ENCODE measurements at regions not wholly inside any gene's neighbourhood (a gene's known extent, or its start where the extent isn't known, plus 50 kb on each side); places are given as distances from the start of the nearest gene placed in this dataset.

DNA sequence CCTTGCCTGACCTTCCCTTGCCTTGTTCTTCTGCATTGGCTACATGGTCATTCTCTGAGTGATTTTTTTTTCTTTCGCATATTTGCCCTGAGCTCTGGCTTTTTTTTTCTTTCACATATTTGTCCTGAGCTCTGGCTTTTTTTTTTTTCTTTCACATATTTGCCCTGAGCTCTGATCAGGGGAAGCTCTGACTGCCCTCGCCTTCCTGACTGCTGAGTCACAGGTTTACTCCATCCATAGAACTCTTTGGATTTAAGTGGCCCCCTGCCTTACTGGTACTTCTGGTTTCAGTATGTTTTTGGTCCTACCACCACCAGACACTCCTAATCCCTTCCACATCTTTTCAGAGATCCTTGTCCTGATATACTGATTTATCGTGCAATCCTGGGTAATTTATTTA lies 201.1 kb downstream of the OGFRL1 start:
- TF ChIP-seq, protein P1, sequence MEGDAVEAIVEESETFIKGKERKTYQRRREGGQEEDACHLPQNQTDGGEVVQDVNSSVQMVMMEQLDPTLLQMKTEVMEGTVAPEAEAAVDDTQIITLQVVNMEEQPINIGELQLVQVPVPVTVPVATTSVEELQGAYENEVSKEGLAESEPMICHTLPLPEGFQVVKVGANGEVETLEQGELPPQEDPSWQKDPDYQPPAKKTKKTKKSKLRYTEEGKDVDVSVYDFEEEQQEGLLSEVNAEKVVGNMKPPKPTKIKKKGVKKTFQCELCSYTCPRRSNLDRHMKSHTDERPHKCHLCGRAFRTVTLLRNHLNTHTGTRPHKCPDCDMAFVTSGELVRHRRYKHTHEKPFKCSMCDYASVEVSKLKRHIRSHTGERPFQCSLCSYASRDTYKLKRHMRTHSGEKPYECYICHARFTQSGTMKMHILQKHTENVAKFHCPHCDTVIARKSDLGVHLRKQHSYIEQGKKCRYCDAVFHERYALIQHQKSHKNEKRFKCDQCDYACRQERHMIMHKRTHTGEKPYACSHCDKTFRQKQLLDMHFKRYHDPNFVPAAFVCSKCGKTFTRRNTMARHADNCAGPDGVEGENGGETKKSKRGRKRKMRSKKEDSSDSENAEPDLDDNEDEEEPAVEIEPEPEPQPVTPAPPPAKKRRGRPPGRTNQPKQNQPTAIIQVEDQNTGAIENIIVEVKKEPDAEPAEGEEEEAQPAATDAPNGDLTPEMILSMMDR (IDR thresholded peaks at IDR 0.05): no peak
- no peak for TF ChIP-seq POLR2AphosphoS5 (IDR thresholded peaks at IDR 0.05)
- no peaks in the 10 kb centered on the region for H3K27me3 ChIP-seq
- H3K36me3 ChIP-seq: no peaks in the 10 kb centered on the region
- no peaks in the 10 kb centered on the region for H3K9me3 ChIP-seq
- intact Hi-C loops (cut with DNase I): no loop called here
- H3K4me1 ChIP-seq: peaks cover 0 to 13% (median 4%) of the 10 kb centered on the region in 4 donors
- peak overlapping the region in 2 of 4 donors; percentile 16 to 40 for H3K27ac ChIP-seq
- WGBS, 2 donors: 50 to 59% methylated on average over 3 of the region's 3 CpGs
- no peak overlapping the region for H3K4me3 ChIP-seq
- DNase-seq: no peak

DNA sequence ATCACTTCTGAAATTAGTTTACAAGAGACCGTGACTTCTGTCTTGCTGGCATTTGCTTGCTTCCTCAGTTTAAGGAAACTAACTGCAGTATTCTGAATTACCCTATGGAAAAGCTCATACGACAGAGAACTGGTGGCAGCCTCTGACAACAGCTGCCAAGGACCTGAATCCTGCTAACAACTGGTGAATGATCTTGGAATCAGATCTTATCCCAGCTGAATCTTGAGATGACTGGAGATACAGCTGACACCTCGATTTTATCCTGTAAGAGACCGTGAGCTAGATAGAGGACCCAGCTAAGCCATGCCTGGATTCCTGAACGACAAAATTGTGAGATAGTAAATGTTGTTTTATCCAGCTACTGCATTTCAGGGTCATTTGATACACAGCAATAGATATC lies 202.3 kb downstream of the OGFRL1 start:
- Histone ChIP-seq H3K9me3 (no peaks in the 10 kb centered on the region), H3K27ac (no peak overlapping the region), H3K36me3 (no peaks in the 10 kb centered on the region), H3K27me3 (no peaks in the 10 kb centered on the region), H3K4me3 (no peak overlapping the region), H3K4me1 (peaks cover 0 to 18% (median 9%) of the 10 kb centered on the region in 4 donors)
- TF ChIP-seq, protein P1 (IDR thresholded peaks at IDR 0.05): no peak
- TF ChIP-seq POLR2A (IDR thresholded peaks at IDR 0.05): no peak
- no peak for TF ChIP-seq POLR2AphosphoS5 (IDR thresholded peaks at IDR 0.05)
- TF ChIP-seq EP300 (IDR thresholded peaks at IDR 0.05): no peak
- 74 to 86% methylated on average over 5 of the region's 5 CpGs for WGBS, 2 donors
- DNase-seq: no peak
- intact Hi-C loops (cut with DNase I): no loop called here

DNA sequence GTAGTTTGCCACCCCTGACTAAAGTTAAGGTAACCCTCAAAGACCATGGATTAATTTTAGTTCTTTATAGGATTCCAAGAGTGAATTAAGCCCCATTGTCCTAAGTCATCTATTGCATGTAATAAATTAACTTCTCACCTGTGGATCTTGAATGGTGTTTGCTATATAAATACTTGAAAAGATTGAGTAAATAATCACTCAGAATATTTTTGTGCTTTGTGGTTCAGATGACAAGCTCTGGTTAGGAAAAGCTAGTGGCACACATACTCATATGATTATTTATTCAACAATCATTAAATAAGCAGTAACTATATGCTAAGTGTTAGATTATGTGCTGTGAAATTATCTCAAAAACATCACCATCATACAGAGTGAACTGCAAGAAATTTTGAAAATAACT lies 203.2 kb downstream of the OGFRL1 start:
- Histone ChIP-seq H3K27me3 (no peaks in the 10 kb centered on the region), H3K36me3 (no peaks in the 10 kb centered on the region), H3K4me1 (peaks cover 0 to 25% (median 12%) of the 10 kb centered on the region in 4 donors), H3K9me3 (no peaks in the 10 kb centered on the region), H3K27ac (no peak overlapping the region), H3K4me3 (no peak overlapping the region)
- no peak for TF ChIP-seq POLR2AphosphoS5 (IDR thresholded peaks at IDR 0.05)
- TF ChIP-seq, protein P1 (IDR thresholded peaks at IDR 0.05): no peak
- no peak for TF ChIP-seq POLR2A (IDR thresholded peaks at IDR 0.05)
- TF ChIP-seq EP300 (IDR thresholded peaks at IDR 0.05): no peak
- intact Hi-C loops (cut with DNase I): no loop called here
- no peak for DNase-seq

DNA sequence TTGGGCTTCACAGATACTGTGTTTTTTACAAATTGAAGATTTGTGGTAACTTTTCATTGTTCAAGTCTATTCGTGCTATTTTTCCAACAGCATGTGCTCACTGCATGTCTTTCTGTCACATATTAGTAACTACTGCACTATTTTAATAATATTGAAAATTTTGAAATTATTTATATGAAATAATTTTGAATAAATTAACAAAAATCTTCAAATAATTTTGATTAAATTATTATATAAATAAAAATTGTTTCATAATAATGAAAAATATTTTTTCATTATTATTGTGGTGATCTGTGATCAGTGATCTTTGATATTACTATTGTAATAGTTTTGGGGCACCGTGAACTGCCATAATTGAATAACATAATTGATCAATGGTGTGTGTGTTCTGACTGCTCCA lies 204.1 kb downstream of the OGFRL1 start:
- WGBS, 2 donors: 51 to 89% methylated on average over 2 of the region's 2 CpGs
- peaks cover 0 to 26% (median 12%) of the 10 kb centered on the region in 4 donors for H3K4me1 ChIP-seq
- no peaks in the 10 kb centered on the region for H3K27me3 ChIP-seq
- TF ChIP-seq POLR2A (IDR thresholded peaks at IDR 0.05): no peak
- TF ChIP-seq, protein P1 (IDR thresholded peaks at IDR 0.05): no peak
- TF ChIP-seq EP300 (IDR thresholded peaks at IDR 0.05): no peak
- intact Hi-C loops (cut with DNase I): no loop called here
- H3K36me3 ChIP-seq: no peaks in the 10 kb centered on the region
- H3K4me3 ChIP-seq: no peak overlapping the region
- no peak overlapping the region for H3K27ac ChIP-seq
- H3K9me3 ChIP-seq: no peaks in the 10 kb centered on the region
- no peak for DNase-seq

DNA sequence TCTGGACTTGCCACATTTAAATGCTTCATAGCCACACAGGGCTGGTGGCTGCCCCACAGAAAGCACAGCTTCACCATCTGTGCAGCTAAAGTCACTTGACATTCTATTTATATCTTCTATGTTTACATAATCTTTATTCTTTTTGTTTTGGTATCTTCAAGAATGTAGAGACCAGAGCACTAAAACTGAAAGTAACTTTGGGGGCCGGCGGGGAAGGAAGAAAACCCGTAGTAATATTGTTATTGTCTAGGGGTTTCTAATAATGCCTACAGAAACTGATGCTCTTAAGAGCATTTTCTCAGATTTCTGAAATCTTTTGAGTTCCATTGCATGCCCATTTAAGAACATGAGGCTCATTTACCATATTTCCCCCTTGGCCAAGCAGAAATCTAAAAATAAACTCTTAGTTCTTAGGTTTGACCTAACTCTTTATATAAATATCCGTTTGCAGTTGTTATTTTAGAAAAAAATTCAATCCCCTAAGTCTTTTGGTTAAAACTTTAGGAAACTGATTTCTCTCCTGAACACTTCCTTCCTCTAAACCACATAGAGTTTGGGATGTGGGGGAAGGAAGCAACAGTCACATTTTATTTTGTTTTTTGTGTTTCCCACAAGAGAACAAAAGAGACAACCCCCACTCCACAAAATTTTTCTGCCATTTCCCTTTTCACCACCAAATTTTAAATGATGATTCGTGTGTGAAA lies 207.6 kb downstream of the OGFRL1 start:
- intact Hi-C loops (cut with DNase I): no loop called here
- Histone ChIP-seq H3K4me1 (peaks cover 0 to 14% (median 8%) of the 10 kb centered on the region in 4 donors), H3K36me3 (no peaks in the 10 kb centered on the region), H3K9me3 (no peaks in the 10 kb centered on the region), H3K27me3 (no peaks in the 10 kb centered on the region), H3K27ac (peak overlapping the region; percentile 29 to 65 (median 58)), H3K4me3 (peak overlapping the region; percentile 11 to 42 (median 30))
- 22 to 57% methylated on average over 5 of the region's 5 CpGs for WGBS, 2 donors
- TF ChIP-seq, protein P1 (IDR thresholded peaks at IDR 0.05): no peak
- TF ChIP-seq EP300 (IDR thresholded peaks at IDR 0.05) (no peak), POLR2AphosphoS5 (IDR thresholded peaks at IDR 0.05) (no peak), POLR2A (IDR thresholded peaks at IDR 0.05) (no peak)
- DNase-seq: no peak
